ENCODE measurements at regions not wholly inside any gene's neighbourhood (a gene's known extent, or its start where the extent isn't known, plus 50 kb on each side); places are given as distances from the start of the nearest gene placed in this dataset.

- TF ChIP-seq CTCF (IDR thresholded peaks at IDR 0.05) (no peak), POLR2A (IDR thresholded peaks at IDR 0.05) (no peak)
These were observed 272.0 kb upstream of the SOX4 start for GRCh38 chr6:21321531-21321930.
